Nephron (organoid): ENCODE measurements at regions not wholly inside any gene's neighbourhood (a gene's known extent, or its start where the extent isn't known, plus 50 kb on each side); places are given as distances from the start of the nearest gene placed in this dataset.
"Not testable (repeated sequence)": the region's sequence is repeated elsewhere in the genome, so short reads cannot be mapped to it uniquely, and the experiment has no call there.

Experiments
- H3K27ac Mint-ChIP-seq, 3 experiments: 2 replicates each; pipeline ENCODE4 v1.8.0; 2020; ENCODE audit warnings: mixed read lengths in 3 of 3, mild to moderate bottlenecking in 2 of 3, moderate library complexity in 1 of 3
- H3K27me3 Mint-ChIP-seq: 2 replicates; pipeline ENCODE4 v1.8.0; 2021; ENCODE audit warnings: low read depth, mild to moderate bottlenecking, moderate library complexity, mixed read lengths
- H3K36me3 Mint-ChIP-seq: 2 replicates; pipeline ENCODE4 v1.8.0; 2020; ENCODE audit warnings: low read depth, mixed read lengths
- H3K4me1 Mint-ChIP-seq: 2 replicates; pipeline ENCODE4 v1.8.0; 2020; ENCODE audit warnings: mixed read lengths
- H3K4me3 Mint-ChIP-seq, 3 experiments: 2 replicates each; pipeline ENCODE4 v1.8.0; 2020; ENCODE audit warnings: mild to moderate bottlenecking in 3 of 3, mixed read lengths in 3 of 3, moderate library complexity in 2 of 3
- H3K9me3 Mint-ChIP-seq: 2 replicates; pipeline ENCODE4 v1.8.0; 2020; ENCODE audit warnings: mixed read lengths
- CTCF ChIP-seq, 3 experiments: fragments of 200-600 bp; sonication (generic); IDR thresholded peaks; one replicate each; pipeline ENCODE4 v1.5.0; 2021; ENCODE audit warnings: antibody characterized with exemption in 3 of 3; ENCODE audit not compliant: unreplicated experiment in 3 of 3

- Mint-ChIP-seq H3K4me1 (peaks cover 27% of the 10 kb centered on the region), H3K36me3 (no peaks in the 10 kb centered on the region), H3K27me3 (no peaks in the 10 kb centered on the region), H3K4me3 (no peak overlapping the region), H3K9me3 (peaks cover 3% of the 10 kb centered on the region), H3K27ac (peak overlapping the region; percentile 22 to 85 (median 65))
- TF ChIP-seq CTCF (IDR thresholded peaks at IDR 0.05; ENCODE audit: unreplicated experiment in 3 of 3): no peak
Measured at GRCh38 chr18:22701795-22702194, 231.3 kb upstream of the RBBP8 start.

- Mint-ChIP-seq H3K27ac (peak overlapping the region; percentile 22 to 85 (median 65)), H3K9me3 (peaks cover 3% of the 10 kb centered on the region), H3K27me3 (no peaks in the 10 kb centered on the region), H3K4me1 (peaks cover 27% of the 10 kb centered on the region), H3K36me3 (no peaks in the 10 kb centered on the region), H3K4me3 (no peak overlapping the region)
- no peak for TF ChIP-seq CTCF (IDR thresholded peaks at IDR 0.05; ENCODE audit: unreplicated experiment in 3 of 3)
Measured at GRCh38 chr18:22702806-22703205, 230.3 kb upstream of the RBBP8 start.

- Mint-ChIP-seq H3K36me3 (no peaks in the 10 kb centered on the region), H3K9me3 (peaks cover 3% of the 10 kb centered on the region), H3K4me3 (no peak overlapping the region), H3K4me1 (peaks cover 27% of the 10 kb centered on the region), H3K27me3 (peaks cover 5% of the 10 kb centered on the region), H3K27ac (peak overlapping the region; percentile 66 to 79 (median 72))
- peak; percentile 85 to 92 (median 88) for TF ChIP-seq CTCF (IDR thresholded peaks at IDR 0.05; ENCODE audit: unreplicated experiment in 3 of 3)
Measured at GRCh38 chr18:22703883-22704585, 229.1 kb upstream of the RBBP8 start.

GRCh38 chr18:22704586-22704918 lies 228.6 kb upstream of the RBBP8 start:
- H3K9me3 Mint-ChIP-seq: peaks cover 3% of the 10 kb centered on the region
- peaks cover 33% of the 10 kb centered on the region for H3K4me1 Mint-ChIP-seq
- no peak for TF ChIP-seq CTCF (IDR thresholded peaks at IDR 0.05; ENCODE audit: unreplicated experiment in 3 of 3)
- H3K36me3 Mint-ChIP-seq: no peaks in the 10 kb centered on the region
- no peak overlapping the region for H3K4me3 Mint-ChIP-seq
- H3K27me3 Mint-ChIP-seq: peaks cover 5% of the 10 kb centered on the region
- peak overlapping the region in 2 of 3 experiments; percentile 66 to 79 for H3K27ac Mint-ChIP-seq

- H3K4me3 Mint-ChIP-seq: no peak overlapping the region
- H3K9me3 Mint-ChIP-seq: no peaks in the 10 kb centered on the region
- no peak for TF ChIP-seq CTCF (IDR thresholded peaks at IDR 0.05; ENCODE audit: unreplicated experiment in 3 of 3)
- H3K27ac Mint-ChIP-seq: no peak overlapping the region
- peaks cover 5% of the 10 kb centered on the region for H3K27me3 Mint-ChIP-seq
- H3K4me1 Mint-ChIP-seq: peaks cover 39% of the 10 kb centered on the region
- H3K36me3 Mint-ChIP-seq: no peaks in the 10 kb centered on the region
Measured at GRCh38 chr18:22705328-22705727, 227.8 kb upstream of the RBBP8 start.

- not testable (repeated sequence) for H3K4me3 Mint-ChIP-seq, H3K36me3 Mint-ChIP-seq, H3K27me3 Mint-ChIP-seq, H3K9me3 Mint-ChIP-seq
- H3K27ac Mint-ChIP-seq: peak overlapping the region in 1 of 3 experiments; percentile 51
- peaks cover 43% of the 10 kb centered on the region for H3K4me1 Mint-ChIP-seq
Measured at GRCh38 chr18:22706025-22706424, 227.1 kb upstream of the RBBP8 start.
